ENCODE measurements at regions not wholly inside any gene's neighbourhood (a gene's known extent, or its start where the extent isn't known, plus 50 kb on each side); places are given as distances from the start of the nearest gene placed in this dataset.

- Histone ChIP-seq H3K27me3 (no peaks in the 10 kb centered on the region), H3K4me1 (no peaks in the 10 kb centered on the region), H3K4me3 (ENCODE audit: low read depth, low read length) (no peak overlapping the region), H3K36me3 (no peaks in the 10 kb centered on the region), H3K9me3 (no peaks in the 10 kb centered on the region)
- DNase-seq, result no peak
- TF ChIP-seq, protein P1, sequence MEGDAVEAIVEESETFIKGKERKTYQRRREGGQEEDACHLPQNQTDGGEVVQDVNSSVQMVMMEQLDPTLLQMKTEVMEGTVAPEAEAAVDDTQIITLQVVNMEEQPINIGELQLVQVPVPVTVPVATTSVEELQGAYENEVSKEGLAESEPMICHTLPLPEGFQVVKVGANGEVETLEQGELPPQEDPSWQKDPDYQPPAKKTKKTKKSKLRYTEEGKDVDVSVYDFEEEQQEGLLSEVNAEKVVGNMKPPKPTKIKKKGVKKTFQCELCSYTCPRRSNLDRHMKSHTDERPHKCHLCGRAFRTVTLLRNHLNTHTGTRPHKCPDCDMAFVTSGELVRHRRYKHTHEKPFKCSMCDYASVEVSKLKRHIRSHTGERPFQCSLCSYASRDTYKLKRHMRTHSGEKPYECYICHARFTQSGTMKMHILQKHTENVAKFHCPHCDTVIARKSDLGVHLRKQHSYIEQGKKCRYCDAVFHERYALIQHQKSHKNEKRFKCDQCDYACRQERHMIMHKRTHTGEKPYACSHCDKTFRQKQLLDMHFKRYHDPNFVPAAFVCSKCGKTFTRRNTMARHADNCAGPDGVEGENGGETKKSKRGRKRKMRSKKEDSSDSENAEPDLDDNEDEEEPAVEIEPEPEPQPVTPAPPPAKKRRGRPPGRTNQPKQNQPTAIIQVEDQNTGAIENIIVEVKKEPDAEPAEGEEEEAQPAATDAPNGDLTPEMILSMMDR (IDR thresholded peaks at IDR 0.05; ENCODE audit: low read depth, low read length), result no peak
Observed at GRCh38 chr6:122330315-122330714, 69.1 kb upstream of the HSF2 start.

DNA sequence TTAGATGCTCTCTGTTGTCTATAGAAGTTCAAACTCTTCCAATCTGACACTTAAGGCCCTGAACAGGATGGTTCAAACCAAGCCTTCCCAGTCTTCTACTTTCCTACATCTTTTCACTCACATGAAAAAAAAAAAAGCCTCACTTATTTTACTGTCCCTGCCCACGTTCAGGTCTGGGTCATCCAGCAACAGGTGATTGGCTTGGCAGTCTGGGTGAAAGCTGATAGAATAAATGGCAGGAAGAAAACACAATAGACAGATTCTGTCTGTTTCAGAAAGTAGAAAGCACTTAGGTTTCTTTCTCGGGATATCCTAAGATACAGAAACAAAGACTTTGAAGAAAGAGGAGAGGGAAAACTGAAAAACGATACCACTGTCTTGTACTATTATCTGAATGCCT, 61.8 kb upstream of the HSF2 start:
- TF ChIP-seq, protein P1 (IDR thresholded peaks at IDR 0.05; ENCODE audit: low read depth, low read length), result no peak
- Histone ChIP-seq H3K36me3 (no peaks in the 10 kb centered on the region), H3K4me1 (no peaks in the 10 kb centered on the region), H3K27me3 (no peaks in the 10 kb centered on the region), H3K4me3 (ENCODE audit: low read depth, low read length) (no peak overlapping the region), H3K9me3 (no peaks in the 10 kb centered on the region)
- DNase-seq, result no peak

DNA sequence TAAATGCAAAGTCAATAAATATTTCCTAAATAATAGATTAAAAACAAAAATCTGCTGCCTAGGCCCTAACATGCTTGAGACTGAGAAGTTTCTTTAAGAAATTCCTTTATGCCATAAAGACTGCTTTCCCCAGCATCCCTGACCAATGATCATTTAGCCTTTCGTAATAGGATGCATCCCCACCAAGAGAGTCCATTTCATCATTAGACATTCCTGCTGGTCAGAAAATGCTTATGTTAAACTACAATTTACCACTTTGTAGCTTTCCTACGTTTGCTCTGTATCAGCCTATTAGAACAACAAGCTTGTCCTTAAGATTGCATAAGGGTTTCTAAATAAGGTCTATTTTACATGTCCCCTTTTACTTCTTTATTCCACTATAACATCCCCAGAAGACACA, 59.8 kb upstream of the HSF2 start:
- no peaks in the 10 kb centered on the region for H3K27me3 ChIP-seq
- no peaks in the 10 kb centered on the region for H3K9me3 ChIP-seq
- no peak for DNase-seq
- no peaks in the 10 kb centered on the region for H3K36me3 ChIP-seq
- no peaks in the 10 kb centered on the region for H3K4me1 ChIP-seq
- TF ChIP-seq, protein P1 (IDR thresholded peaks at IDR 0.05; ENCODE audit: low read depth, low read length), result no peak
- H3K4me3 ChIP-seq (ENCODE audit: low read depth, low read length), result no peak overlapping the region

DNA sequence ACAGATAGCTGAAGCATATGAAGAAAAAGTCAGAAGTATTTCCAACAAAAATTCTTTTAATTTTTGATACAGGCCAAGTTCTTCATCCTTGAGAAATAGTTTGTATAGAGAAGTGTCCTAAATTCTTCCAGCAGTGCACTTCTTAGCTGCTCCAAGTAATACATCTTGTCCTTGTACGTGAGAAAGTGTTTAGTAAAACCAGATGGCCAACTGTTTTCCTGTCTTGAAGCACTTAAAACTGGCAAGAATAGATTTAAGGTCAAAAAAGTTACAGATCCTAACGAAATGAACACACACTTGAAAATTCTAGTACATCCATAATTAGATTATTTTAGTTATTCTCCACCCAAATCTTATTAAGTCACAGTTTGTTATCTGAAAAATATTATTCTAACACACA, 52.2 kb upstream of the HSF2 start:
- no peak for DNase-seq
- no peaks in the 10 kb centered on the region for H3K27me3 ChIP-seq

DNA sequence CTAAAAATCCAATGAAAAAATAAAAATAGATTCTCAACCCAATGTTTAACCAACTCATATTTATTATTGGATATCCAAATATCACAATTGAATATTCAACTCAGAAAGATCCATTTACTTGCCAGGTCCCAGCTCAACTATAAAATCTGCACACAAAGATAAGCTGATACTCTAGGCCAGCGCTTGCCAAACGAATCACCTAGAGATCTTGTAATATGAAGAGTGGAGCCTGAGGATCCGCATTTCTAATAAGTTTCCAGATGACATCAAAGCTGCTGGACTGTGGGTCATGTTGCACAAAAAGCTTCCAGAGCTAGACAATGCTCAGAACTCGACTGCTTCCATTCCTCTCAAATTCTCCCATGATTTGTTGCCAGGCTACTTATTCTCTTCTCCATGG, 51.7 kb upstream of the HSF2 start:
- no peaks in the 10 kb centered on the region for H3K4me1 ChIP-seq
- no peak for DNase-seq
- H3K27me3 ChIP-seq, result no peaks in the 10 kb centered on the region
- H3K9me3 ChIP-seq, result no peaks in the 10 kb centered on the region
- no peak overlapping the region for H3K4me3 ChIP-seq (ENCODE audit: low read depth, low read length)
- H3K36me3 ChIP-seq, result no peaks in the 10 kb centered on the region
- TF ChIP-seq, protein P1 (IDR thresholded peaks at IDR 0.05; ENCODE audit: low read depth, low read length), result no peak

More for the DNA sequence above, 52.2 kb upstream of the HSF2 start:
- H3K4me3 ChIP-seq (ENCODE audit: low read depth, low read length), result no peak overlapping the region
- H3K36me3 ChIP-seq, result no peaks in the 10 kb centered on the region
- TF ChIP-seq, protein P1 (IDR thresholded peaks at IDR 0.05; ENCODE audit: low read depth, low read length), result no peak
- H3K4me1 ChIP-seq, result no peaks in the 10 kb centered on the region
- no peaks in the 10 kb centered on the region for H3K9me3 ChIP-seq

All from BE2C (cell line).